ENCODE measurements at regions not wholly inside any gene's neighbourhood (a gene's known extent, or its start where the extent isn't known, plus 50 kb on each side); places are given as distances from the start of the nearest gene placed in this dataset.
"Not testable (repeated sequence)": the region's sequence is repeated elsewhere in the genome, so short reads cannot be mapped to it uniquely, and the experiment has no call there.

DNA sequence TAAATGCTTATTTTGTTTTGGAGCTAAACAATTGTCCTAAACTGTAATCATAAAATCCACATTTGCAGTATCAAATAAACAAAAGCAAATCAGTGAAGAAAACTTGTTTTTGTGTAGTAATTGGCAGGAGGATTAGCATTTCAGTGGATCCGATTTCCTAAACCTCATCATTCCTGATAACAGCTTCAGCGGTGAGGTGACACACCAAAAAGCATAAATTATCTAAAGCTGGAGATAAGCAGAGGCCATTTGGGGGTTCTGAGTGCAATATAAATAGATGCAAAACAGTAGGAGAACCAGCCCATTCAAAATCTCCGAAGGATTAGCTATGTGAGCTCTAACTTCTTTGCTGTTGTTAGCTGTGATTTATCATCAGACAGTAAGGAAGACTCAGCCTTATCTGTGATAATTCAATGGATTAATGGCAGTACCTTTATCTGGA lies 235.8 kb downstream of the EPHA7 start:
- no peaks in the 10 kb centered on the region for H3K4me1 ChIP-seq (ENCODE audit: control insufficient read depth, insufficient read depth, low read length)
- H3K9me3 ChIP-seq (ENCODE audit: control insufficient read depth, low read length) = no peaks in the 10 kb centered on the region
- no peak overlapping the region for H3K27ac ChIP-seq (ENCODE audit: low read length)
- no peak for DNase-seq
- WGBS = 8% methylated on average over 3 of the region's 3 CpGs
- intact Hi-C loops (cut with DNase I) = no loop called here
- no peak overlapping the region for H3K4me3 ChIP-seq (ENCODE audit: low read length)
- H3K27me3 ChIP-seq (ENCODE audit: control insufficient read depth, insufficient read depth) = no peaks in the 10 kb centered on the region
- ATAC-seq = no peak

DNA sequence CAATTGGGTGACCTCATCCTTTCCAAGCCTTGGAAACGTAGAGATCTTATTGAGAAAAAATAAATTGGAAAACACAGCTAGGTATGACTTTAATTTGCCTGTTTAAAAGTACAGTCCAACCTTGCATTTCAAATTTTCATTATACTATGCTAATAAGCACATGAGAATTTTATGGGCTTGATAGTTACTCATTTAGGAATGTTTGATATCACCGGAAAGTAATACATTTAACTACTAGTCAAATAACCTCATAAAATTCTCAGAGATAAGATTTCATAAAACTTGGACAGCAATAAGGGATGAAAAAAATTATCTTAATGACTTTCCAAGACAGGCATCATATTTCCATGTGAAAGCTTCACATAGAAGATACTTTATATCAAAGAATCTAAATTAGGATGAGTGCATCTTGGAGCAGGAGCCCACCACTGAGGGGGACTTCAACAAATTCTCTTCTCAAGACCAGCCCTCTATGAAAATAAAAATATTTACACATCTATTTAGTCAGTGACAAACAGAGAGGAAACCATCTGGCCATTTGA lies 236.3 kb downstream of the EPHA7 start:
- no peak for DNase-seq
- H3K4me3 ChIP-seq (ENCODE audit: low read length) = no peak overlapping the region
- no peaks in the 10 kb centered on the region for H3K4me1 ChIP-seq (ENCODE audit: control insufficient read depth, insufficient read depth, low read length)
- 43% methylated on average over 2 of the region's 2 CpGs for WGBS
- no peaks in the 10 kb centered on the region for H3K27me3 ChIP-seq (ENCODE audit: control insufficient read depth, insufficient read depth)
- no peak for ATAC-seq
- H3K9me3 ChIP-seq (ENCODE audit: control insufficient read depth, low read length) = no peaks in the 10 kb centered on the region
- intact Hi-C loops (cut with DNase I) = no loop called here
- no peak overlapping the region for H3K27ac ChIP-seq (ENCODE audit: low read length)

DNA sequence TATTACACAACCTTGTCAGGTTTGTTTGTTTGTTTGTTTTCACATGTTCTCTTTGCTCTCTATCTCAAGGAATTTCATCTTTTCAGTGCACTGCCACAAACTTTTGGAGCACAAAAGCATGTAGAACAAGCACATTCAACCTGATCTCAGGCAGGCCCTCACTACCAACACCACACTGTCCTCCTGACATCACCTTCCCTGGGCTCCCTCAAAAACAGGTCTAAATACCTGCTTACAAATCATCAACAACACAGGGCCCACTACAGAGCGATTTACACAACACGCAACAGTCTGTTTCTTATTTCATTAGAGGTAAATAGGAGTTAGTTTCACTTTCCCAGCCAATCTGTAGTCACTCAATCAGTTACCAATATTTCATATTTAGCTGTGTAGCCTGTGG lies 241.4 kb downstream of the EPHA7 start:
- Histone ChIP-seq H3K27me3 (ENCODE audit: control insufficient read depth, insufficient read depth) (no peaks in the 10 kb centered on the region), H3K4me1 (ENCODE audit: control insufficient read depth, insufficient read depth, low read length) (no peaks in the 10 kb centered on the region), H3K27ac (ENCODE audit: low read length) (no peak overlapping the region), H3K9me3 (ENCODE audit: control insufficient read depth, low read length) (no peaks in the 10 kb centered on the region), H3K4me3 (ENCODE audit: low read length) (no peak overlapping the region)
- DNase-seq (no peak), ATAC-seq (no peak)
- intact Hi-C loops (cut with DNase I) = no loop called here
- WGBS = 95% methylated on average over 2 of the region's 2 CpGs

DNA sequence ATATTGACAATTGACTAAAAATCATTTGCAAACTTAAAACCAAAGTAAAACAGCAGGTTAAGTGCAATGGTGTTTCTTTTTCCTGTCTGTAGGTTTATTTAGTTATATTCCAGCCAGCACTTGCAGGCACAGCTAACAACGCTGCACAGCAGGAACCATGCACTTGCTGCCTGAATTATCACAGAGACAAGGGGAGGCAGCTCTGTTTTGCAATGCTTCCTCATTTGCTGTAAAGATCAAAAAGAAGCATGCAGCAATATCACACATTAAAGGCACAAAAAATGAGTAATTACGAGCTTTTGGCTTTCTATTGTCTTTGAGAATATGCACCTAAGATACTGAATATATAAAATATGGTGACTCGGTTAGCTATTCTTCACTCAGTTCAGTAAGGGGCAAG lies 241.9 kb downstream of the EPHA7 start:
- intact Hi-C loops (cut with DNase I) = no loop called here
- H3K4me3 ChIP-seq (ENCODE audit: low read length) = no peak overlapping the region
- ATAC-seq (no peak), DNase-seq (no peak)
- H3K9me3 ChIP-seq (ENCODE audit: control insufficient read depth, low read length) = no peaks in the 10 kb centered on the region
- no peaks in the 10 kb centered on the region for H3K4me1 ChIP-seq (ENCODE audit: control insufficient read depth, insufficient read depth, low read length)
- 88% methylated on average over 3 of the region's 3 CpGs for WGBS
- H3K27me3 ChIP-seq (ENCODE audit: control insufficient read depth, insufficient read depth) = no peaks in the 10 kb centered on the region
- H3K27ac ChIP-seq (ENCODE audit: low read length) = no peak overlapping the region

DNA sequence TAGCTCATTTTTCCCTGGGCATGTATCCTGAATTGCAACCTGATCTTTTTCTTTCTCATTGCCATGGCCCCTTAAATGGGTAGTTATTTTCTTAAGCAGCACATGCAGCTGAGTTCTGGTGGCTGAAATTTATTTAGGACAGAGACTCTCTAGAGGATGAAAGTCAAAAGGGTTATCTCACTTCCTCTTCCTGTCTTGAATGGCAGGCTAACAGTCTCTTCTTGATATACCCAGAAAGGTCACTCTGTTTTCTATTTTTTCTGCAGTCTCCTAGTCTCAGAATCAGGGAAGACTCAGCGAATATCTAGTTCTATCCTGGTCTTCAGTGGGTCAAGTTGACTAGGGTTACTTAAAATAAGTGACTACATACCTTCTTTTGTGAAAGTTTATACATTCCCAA lies 243.3 kb downstream of the EPHA7 start:
- intact Hi-C loops (cut with DNase I) = no loop called here
- H3K9me3 ChIP-seq (ENCODE audit: control insufficient read depth, low read length) = no peaks in the 10 kb centered on the region

DNA sequence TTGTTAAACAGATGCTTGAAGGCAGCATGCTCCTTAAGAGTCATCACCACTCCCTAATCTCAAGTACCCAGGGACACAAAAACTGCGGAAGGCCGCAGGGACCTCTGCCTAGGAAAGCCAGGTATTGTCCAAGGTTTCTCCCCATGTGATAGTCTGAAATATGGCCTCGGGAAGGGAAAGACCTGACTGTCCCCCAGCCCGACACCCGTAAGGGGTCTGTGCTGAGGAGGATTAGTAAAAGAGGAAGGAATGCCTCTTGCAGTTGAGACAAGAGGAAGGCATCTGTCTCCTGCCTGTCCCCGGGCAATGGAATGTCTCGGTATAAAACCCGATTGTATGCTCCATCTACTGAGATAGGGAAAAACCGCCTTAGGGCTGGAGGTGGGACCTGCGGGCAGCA lies 245.8 kb downstream of the EPHA7 start:
- H3K4me1 ChIP-seq (ENCODE audit: control insufficient read depth, insufficient read depth, low read length); H3K27me3 ChIP-seq (ENCODE audit: control insufficient read depth, insufficient read depth); DNase-seq; ATAC-seq; H3K4me3 ChIP-seq (ENCODE audit: low read length); H3K9me3 ChIP-seq (ENCODE audit: control insufficient read depth, low read length); intact Hi-C loops (cut with DNase I); H3K27ac ChIP-seq (ENCODE audit: low read length): not testable (repeated sequence)
- WGBS = 83% methylated on average over 4 of the region's 10 CpGs

More for the DNA sequence above, 243.3 kb downstream of the EPHA7 start:
- WGBS = 54% methylated on average over 1 of the region's 1 CpG
- no peak overlapping the region for H3K27ac ChIP-seq (ENCODE audit: low read length)
- DNase-seq = no peak
- peak in 1 of 2 donors; percentile 34 for ATAC-seq
- no peak overlapping the region for H3K4me3 ChIP-seq (ENCODE audit: low read length)
- H3K27me3 ChIP-seq (ENCODE audit: control insufficient read depth, insufficient read depth) = no peaks in the 10 kb centered on the region
- no peaks in the 10 kb centered on the region for H3K4me1 ChIP-seq (ENCODE audit: control insufficient read depth, insufficient read depth, low read length)

DNA sequence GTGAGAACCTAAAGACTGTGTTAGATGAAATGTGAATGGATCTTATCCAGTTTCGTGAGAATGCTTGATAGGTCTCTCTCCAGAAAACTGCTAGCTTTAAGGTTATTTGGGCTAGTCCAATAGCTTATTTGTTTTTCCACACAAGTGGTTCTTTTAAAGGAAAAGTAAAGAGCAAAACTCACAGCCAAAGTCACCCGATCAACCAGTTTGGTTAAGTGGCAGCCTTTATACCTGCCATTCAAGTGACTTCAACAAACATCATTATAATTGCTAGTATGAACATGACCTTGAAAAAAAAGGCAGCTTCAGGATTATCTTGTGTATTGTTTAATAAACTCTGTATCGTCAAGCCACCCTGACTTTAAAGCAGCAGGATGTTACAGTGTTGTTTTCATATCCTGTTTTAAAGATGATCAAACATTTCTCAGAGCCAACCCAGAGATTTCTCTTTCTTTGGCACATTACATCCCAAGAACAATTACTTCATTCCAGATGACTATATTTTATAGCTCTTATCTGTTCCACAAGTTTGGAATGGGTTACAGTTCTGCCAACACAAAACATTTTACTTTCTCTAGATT lies 253.4 kb downstream of the EPHA7 start:
- ATAC-seq (no peak), DNase-seq (no peak)
- Histone ChIP-seq H3K4me1 (ENCODE audit: control insufficient read depth, insufficient read depth, low read length) (no peaks in the 10 kb centered on the region), H3K4me3 (ENCODE audit: low read length) (no peak overlapping the region), H3K27ac (ENCODE audit: low read length) (no peak overlapping the region), H3K9me3 (ENCODE audit: control insufficient read depth, low read length) (no peaks in the 10 kb centered on the region), H3K27me3 (ENCODE audit: control insufficient read depth, insufficient read depth) (no peaks in the 10 kb centered on the region)
- intact Hi-C loops (cut with DNase I) = no loop called here
- WGBS = 53% methylated on average over 3 of the region's 3 CpGs

DNA sequence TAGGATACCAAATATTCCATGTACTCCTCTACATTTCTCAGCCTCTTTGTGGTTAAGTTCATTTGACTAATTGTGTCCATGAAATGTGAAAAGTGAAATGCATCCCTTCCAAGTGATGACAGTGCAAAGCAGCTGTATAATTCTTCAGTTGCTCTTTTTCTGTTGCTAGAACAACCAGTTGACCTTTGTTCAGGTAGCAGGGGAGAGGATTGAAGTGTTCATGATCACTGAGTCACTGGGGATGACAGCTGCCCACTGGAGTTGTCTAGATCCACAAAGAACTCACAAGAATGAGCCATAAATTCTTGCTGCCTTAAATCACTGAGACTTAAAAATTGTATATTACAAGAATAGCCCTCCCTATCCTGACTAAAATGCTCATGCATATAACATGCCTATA lies 254.6 kb downstream of the EPHA7 start:
- H3K27ac ChIP-seq (ENCODE audit: low read length) = no peak overlapping the region
- no peaks in the 10 kb centered on the region for H3K27me3 ChIP-seq (ENCODE audit: control insufficient read depth, insufficient read depth)
- DNase-seq (no peak), ATAC-seq (no peak)
- H3K4me3 ChIP-seq (ENCODE audit: low read length) = no peak overlapping the region
- H3K4me1 ChIP-seq (ENCODE audit: control insufficient read depth, insufficient read depth, low read length) = no peaks in the 10 kb centered on the region
- H3K9me3 ChIP-seq (ENCODE audit: control insufficient read depth, low read length) = no peaks in the 10 kb centered on the region
- intact Hi-C loops (cut with DNase I) = no loop called here

DNA sequence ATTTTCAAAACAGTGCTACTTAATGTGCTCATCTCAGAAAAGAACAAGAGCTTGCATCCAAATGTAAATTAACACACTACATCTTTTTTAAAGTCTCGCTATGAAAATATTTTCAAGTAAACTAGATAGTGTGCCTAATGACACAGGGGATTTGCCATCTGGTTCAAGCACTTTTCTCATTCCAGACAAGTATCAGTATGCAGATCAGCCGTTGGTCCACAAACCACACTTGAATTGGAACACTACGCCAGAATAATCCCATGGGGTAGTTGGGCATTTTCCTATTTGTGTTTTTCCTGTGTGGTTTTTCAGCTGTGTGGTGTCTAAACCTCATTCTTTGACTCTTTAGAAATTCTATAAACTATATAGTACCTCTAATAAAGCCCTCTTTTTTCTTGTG lies 256.2 kb downstream of the EPHA7 start:
- DNase-seq (no peak), ATAC-seq (no peak)
- Histone ChIP-seq H3K4me3 (ENCODE audit: low read length) (no peak overlapping the region), H3K9me3 (ENCODE audit: control insufficient read depth, low read length) (no peaks in the 10 kb centered on the region), H3K27ac (ENCODE audit: low read length) (no peak overlapping the region), H3K4me1 (ENCODE audit: control insufficient read depth, insufficient read depth, low read length) (no peaks in the 10 kb centered on the region), H3K27me3 (ENCODE audit: control insufficient read depth, insufficient read depth) (no peaks in the 10 kb centered on the region)
- WGBS = 72% methylated on average over 3 of the region's 3 CpGs
- intact Hi-C loops (cut with DNase I) = no loop called here

DNA sequence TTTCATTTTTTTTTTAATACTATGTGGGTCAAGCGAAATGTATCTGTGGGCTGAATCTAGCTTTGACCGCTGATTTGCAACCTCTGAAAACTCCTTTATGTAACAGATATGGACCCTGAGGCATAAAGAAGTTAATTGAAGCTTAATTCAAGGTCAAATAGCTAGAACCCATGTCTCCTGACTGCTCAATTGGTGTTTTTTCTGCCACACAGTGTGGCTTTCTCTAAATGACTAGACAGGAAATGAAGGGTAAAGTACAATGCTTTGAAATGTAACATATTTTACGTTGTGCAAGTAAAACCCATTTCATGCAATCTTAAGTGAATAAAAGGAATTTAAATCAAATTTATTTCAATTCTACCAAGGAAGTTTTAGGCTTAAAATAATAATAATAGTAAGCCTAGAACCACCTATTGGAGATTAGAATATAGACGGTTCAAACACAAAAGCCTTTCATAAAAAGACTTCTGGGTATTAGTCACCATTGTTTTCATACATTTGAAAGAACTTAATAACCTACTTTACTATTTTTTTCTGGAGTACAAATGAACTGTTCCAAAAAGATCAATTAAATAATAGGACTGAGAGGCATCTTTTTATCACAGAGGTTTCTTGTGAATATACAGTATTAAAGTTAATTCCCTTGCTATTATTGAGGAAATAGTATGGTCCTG lies 279.8 kb downstream of the EPHA7 start:
- Histone ChIP-seq H3K4me3 (ENCODE audit: low read length) (no peak overlapping the region), H3K27me3 (ENCODE audit: control insufficient read depth, insufficient read depth) (no peaks in the 10 kb centered on the region), H3K27ac (ENCODE audit: low read length) (no peak overlapping the region), H3K9me3 (ENCODE audit: control insufficient read depth, low read length) (no peaks in the 10 kb centered on the region), H3K4me1 (ENCODE audit: control insufficient read depth, insufficient read depth, low read length) (no peaks in the 10 kb centered on the region)
- intact Hi-C loops (cut with DNase I) = no loop called here
- DNase-seq (no peak), ATAC-seq (no peak)
- 85% methylated on average over 4 of the region's 4 CpGs for WGBS

DNA sequence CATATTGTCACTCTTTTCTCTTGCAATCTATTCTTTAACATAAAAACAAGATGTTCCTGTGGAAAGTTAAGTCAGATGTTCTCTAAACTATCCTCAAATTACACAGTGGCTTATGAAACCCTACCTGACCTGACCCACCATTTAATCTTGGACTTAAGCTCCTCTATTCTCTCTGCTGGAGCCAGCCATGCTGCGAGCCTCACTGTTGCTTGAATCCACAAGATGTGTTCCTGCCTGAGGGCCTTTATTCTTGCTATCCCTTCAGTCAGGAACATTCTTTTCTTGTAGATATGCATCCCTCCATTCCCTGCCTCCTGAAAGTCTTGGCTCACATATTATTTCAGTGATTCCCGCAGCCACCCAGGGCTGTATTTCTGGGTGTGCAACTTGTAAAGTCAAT lies 283.2 kb downstream of the EPHA7 start:
- intact Hi-C loops (cut with DNase I) = no loop called here
- ATAC-seq = no peak
- no peaks in the 10 kb centered on the region for H3K27me3 ChIP-seq (ENCODE audit: control insufficient read depth, insufficient read depth)

More for the DNA sequence above, 283.2 kb downstream of the EPHA7 start:
- Histone ChIP-seq H3K4me3 (ENCODE audit: low read length) (no peak overlapping the region), H3K4me1 (ENCODE audit: control insufficient read depth, insufficient read depth, low read length) (no peaks in the 10 kb centered on the region), H3K27ac (ENCODE audit: low read length) (no peak overlapping the region), H3K9me3 (ENCODE audit: control insufficient read depth, low read length) (no peaks in the 10 kb centered on the region)
- 91% methylated on average over 2 of the region's 2 CpGs for WGBS
- no peak for DNase-seq
